A549 (cell line): ENCODE measurements at regions not wholly inside any gene's neighbourhood (a gene's known extent, or its start where the extent isn't known, plus 50 kb on each side); places are given as distances from the start of the nearest gene placed in this dataset.

Experiments
- CBX8 ChIP-seq: fragments of 200-600 bp; sonication (generic); IDR thresholded peaks from 2 replicates; pipeline ENCODE4 v1.6.1; 2016
- CEBPB ChIP-seq, 2 experiments: fragments of >200 bp in 1 of 2; sonication (Bioruptor Twin) in 1 of 2; formaldehyde crosslinking in 1 of 2; IDR thresholded peaks; 2 replicates each; pipeline ENCODE4 v1.6.1; 2012 to 2016
- HDAC2 ChIP-seq: fragments of 200-600 bp; sonication (generic); IDR thresholded peaks from 2 replicates; pipeline ENCODE4 v1.6.1; 2016
- JUN ChIP-seq, 2 experiments: fragments of >200 bp; sonication (Bioruptor Twin); formaldehyde crosslinking; IDR thresholded peaks; 2 replicates in 1 of 2; 3 replicates in 1 of 2; pipeline ENCODE4 v1.6.1; 2016 to 2017
- MAX ChIP-seq: IDR thresholded peaks from 2 replicates; pipeline ENCODE4 v1.6.1; 2012
- NFE2L2 ChIP-seq: fragments of 150-350 bp; conservative IDR thresholded peaks from 2 replicates; pipeline ENCODE4 v1.6.1; 2014; ENCODE audit warnings: low read length
- POLR2A ChIP-seq: IDR thresholded peaks from 2 replicates; pipeline ENCODE4 v1.6.1; 2012; ENCODE audit warnings: mild to moderate bottlenecking, low read length
- RCOR1 ChIP-seq: fragments of 150-350 bp; IDR thresholded peaks from 2 replicates; pipeline ENCODE4 v1.6.1; 2014; ENCODE audit warnings: antibody characterized with exemption, low read length, low read depth
- RFX5 ChIP-seq: fragments of 450-650 bp; IDR thresholded peaks from 2 replicates; pipeline ENCODE4 v1.7.1; 2014; ENCODE audit warnings: antibody characterized with exemption, mild to moderate bottlenecking, moderate library complexity
- RNF2 ChIP-seq: fragments of 200-600 bp; sonication (generic); IDR thresholded peaks from 2 replicates; pipeline ENCODE4 v1.6.1; 2016; ENCODE audit warnings: low read depth, mild to moderate bottlenecking, antibody characterized with exemption, moderate library complexity, borderline replicate concordance
- SMC3 ChIP-seq: fragments of >200 bp; sonication (Bioruptor Twin); formaldehyde crosslinking; IDR thresholded peaks from 3 replicates; pipeline ENCODE4 v1.6.1; 2018; ENCODE audit warnings: inconsistent platforms
- USF2 ChIP-seq: fragments of 450-650 bp; IDR thresholded peaks from 2 replicates; pipeline ENCODE4 v1.6.1; 2014; ENCODE audit warnings: antibody characterized with exemption
- TF ChIP-seq, protein P1 (sequence below): fragments of >200 bp; sonication (Bioruptor Twin); formaldehyde crosslinking; IDR thresholded peaks from 3 replicates; pipeline ENCODE4 v1.5.1; 2016
- TF ChIP-seq, protein P2 (sequence below): fragments of >200 bp; sonication (Bioruptor Twin); formaldehyde crosslinking; IDR thresholded peaks from 3 replicates; pipeline ENCODE4 v1.6.1; 2016

DNA sequence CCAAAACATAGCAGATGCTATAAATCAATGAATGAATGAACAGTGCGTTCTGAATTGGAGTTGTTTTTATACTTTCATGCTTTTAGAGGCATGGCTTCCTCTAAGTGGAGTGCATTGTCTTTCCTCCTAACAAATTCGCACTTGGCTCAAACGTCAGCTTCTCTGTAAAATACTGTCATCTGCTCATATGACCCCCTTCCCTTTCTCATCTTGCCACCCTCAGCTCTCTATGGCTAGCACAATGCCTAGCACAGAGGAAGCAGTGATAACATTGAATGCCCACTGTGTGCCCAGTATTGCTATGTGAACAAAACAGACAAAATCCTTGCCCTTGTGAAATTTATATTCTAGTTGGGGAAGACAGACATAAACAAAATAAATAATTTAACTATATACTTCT is 258.8 kb downstream of the MREG start:
- TF ChIP-seq, protein P1, sequence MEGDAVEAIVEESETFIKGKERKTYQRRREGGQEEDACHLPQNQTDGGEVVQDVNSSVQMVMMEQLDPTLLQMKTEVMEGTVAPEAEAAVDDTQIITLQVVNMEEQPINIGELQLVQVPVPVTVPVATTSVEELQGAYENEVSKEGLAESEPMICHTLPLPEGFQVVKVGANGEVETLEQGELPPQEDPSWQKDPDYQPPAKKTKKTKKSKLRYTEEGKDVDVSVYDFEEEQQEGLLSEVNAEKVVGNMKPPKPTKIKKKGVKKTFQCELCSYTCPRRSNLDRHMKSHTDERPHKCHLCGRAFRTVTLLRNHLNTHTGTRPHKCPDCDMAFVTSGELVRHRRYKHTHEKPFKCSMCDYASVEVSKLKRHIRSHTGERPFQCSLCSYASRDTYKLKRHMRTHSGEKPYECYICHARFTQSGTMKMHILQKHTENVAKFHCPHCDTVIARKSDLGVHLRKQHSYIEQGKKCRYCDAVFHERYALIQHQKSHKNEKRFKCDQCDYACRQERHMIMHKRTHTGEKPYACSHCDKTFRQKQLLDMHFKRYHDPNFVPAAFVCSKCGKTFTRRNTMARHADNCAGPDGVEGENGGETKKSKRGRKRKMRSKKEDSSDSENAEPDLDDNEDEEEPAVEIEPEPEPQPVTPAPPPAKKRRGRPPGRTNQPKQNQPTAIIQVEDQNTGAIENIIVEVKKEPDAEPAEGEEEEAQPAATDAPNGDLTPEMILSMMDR, result no peak
- no peak for TF ChIP-seq RCOR1
- no peak for TF ChIP-seq POLR2A
- TF ChIP-seq CEBPB (IDR thresholded peaks at IDR 0.05), result no peak
- no peak for TF ChIP-seq RNF2
- TF ChIP-seq MAX, result no peak
- TF ChIP-seq JUN (IDR thresholded peaks at IDR 0.05), result no peak
- no peak for TF ChIP-seq CBX8
- TF ChIP-seq USF2, result no peak
- no peak for TF ChIP-seq RFX5
- TF ChIP-seq SMC3, result no peak
- TF ChIP-seq, protein P2, sequence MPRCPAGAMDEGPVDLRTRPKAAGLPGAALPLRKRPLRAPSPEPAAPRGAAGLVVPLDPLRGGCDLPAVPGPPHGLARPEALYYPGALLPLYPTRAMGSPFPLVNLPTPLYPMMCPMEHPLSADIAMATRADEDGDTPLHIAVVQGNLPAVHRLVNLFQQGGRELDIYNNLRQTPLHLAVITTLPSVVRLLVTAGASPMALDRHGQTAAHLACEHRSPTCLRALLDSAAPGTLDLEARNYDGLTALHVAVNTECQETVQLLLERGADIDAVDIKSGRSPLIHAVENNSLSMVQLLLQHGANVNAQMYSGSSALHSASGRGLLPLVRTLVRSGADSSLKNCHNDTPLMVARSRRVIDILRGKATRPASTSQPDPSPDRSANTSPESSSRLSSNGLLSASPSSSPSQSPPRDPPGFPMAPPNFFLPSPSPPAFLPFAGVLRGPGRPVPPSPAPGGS, result no peak
- TF ChIP-seq NFE2L2, result no peak
- TF ChIP-seq HDAC2, result no peak
